HG02981 (cell line): ENCODE measurements at regions not wholly inside any gene's neighbourhood (a gene's known extent, or its start where the extent isn't known, plus 50 kb on each side); places are given as distances from the start of the nearest gene placed in this dataset.

ENCODE experiments used
- ATAC-seq: cut with Tn5 transposase; IDR thresholded peaks from one replicate; pipeline ENCODE4 v1.9.1; 2021; ENCODE audit warnings: mild to moderate bottlenecking, moderate library complexity; ENCODE audit not compliant: unreplicated experiment

- peak; percentile 16 for ATAC-seq
These were observed 158.1 kb upstream of the ZNF217 start for GRCh38 chr20:53751620-53752318.

GRCh38 chr20:53750827-53751619, 157.4 kb upstream of the ZNF217 start:
- peak; percentile 71 for ATAC-seq

GRCh38 chr20:53749499-53749898, 155.9 kb upstream of the ZNF217 start:
- no peak for ATAC-seq

- no peak for ATAC-seq
These were observed 155.3 kb upstream of the ZNF217 start for GRCh38 chr20:53748821-53749421.

- ATAC-seq, result no peak
These were observed 154.5 kb upstream of the ZNF217 start for GRCh38 chr20:53748176-53748575.

- no peak for ATAC-seq
These were observed 150.1 kb upstream of the ZNF217 start for GRCh38 chr20:53743607-53744260.

- no peak for ATAC-seq
These were observed 149.0 kb upstream of the ZNF217 start for GRCh38 chr20:53742685-53743081.

- ATAC-seq, result no peak
These were observed 148.0 kb upstream of the ZNF217 start for GRCh38 chr20:53741726-53742028.

GRCh38 chr20:53739799-53740785, 146.5 kb upstream of the ZNF217 start:
- ATAC-seq, result peak; percentile 44

- no peak for ATAC-seq
These were observed 145.5 kb upstream of the ZNF217 start for GRCh38 chr20:53738945-53739798.

- no peak for ATAC-seq
These were observed 144.7 kb upstream of the ZNF217 start for GRCh38 chr20:53738039-53738944.

GRCh38 chr20:53737396-53738038, 143.9 kb upstream of the ZNF217 start:
- ATAC-seq, result no peak

- peak; percentile 49 for ATAC-seq
These were observed 143.2 kb upstream of the ZNF217 start for GRCh38 chr20:53736757-53737395.

- ATAC-seq, result no peak
These were observed 142.6 kb upstream of the ZNF217 start for GRCh38 chr20:53736122-53736756.

GRCh38 chr20:53735536-53736050, 142.0 kb upstream of the ZNF217 start:
- no peak for ATAC-seq

- no peak for ATAC-seq
These were observed 140.5 kb upstream of the ZNF217 start for GRCh38 chr20:53734006-53734688.
